EH (cell line): ENCODE measurements at regions not wholly inside any gene's neighbourhood (a gene's known extent, or its start where the extent isn't known, plus 50 kb on each side); places are given as distances from the start of the nearest gene placed in this dataset.
"Not testable (repeated sequence)": the region's sequence is repeated elsewhere in the genome, so short reads cannot be mapped to it uniquely, and the experiment has no call there.

Source experiments
- DNase-seq: peaks from one replicate; pipeline ENCODE4 v3.0.0-alpha.2; 2015; ENCODE audit warnings: low read depth

DNA sequence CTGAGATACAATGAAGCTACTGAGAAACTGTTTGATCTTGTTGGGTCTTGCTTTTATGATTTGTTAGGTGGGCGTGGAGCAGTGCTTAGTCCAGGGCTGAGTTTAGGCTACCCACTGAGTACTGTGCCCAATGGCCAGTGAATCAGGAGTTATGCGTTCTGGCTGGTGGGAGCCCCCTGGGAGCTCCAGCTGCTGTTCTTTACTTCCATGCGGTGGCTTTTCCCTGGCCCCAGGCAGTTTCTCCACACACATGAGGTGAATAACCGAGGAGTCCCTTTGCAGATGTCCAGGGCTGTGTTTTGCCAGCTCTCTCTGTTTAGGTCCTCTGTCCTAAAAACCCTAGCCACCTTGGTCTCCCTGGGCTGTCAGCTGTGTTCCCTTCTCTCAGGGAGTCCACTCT, 106.5 kb downstream of the KLF13 start:
- DNase-seq = no peak

DNA sequence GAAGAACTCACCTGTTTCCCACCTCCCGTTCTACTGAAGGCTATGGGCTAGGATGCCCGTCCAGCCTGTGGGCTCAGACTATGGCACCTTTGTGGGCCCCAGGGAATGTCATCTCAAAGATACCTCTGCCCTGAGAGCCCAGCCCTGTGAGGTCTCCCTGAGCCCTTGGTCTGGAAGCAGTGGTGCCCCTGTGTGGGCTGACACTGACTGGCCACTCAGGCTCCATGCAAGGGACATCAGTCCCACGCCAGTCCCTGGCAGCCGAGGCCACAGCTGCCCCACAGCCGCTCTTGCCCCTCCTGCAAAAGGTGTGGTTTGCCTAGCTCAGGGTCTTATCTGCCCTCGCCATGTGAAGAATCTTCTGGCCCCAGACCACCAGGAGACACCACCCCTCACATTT, 106.9 kb downstream of the KLF13 start:
- DNase-seq = no peak

DNA sequence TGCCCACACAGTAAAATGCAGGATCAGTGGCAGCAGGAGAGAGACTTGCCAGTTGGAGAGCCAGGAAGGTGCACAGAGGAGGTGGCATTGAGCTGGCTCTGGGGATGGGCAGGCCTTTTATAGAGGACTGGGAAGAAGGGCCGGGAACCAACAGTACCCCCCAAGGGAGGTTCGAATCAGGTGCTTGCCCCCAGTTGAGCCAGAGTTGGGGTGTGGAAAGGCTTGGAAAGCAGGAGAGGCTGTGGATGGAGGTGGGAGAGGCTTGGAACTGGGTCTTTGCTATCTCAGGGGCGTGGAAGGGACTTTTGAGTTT, 107.6 kb downstream of the KLF13 start:
- DNase-seq = no peak

DNA sequence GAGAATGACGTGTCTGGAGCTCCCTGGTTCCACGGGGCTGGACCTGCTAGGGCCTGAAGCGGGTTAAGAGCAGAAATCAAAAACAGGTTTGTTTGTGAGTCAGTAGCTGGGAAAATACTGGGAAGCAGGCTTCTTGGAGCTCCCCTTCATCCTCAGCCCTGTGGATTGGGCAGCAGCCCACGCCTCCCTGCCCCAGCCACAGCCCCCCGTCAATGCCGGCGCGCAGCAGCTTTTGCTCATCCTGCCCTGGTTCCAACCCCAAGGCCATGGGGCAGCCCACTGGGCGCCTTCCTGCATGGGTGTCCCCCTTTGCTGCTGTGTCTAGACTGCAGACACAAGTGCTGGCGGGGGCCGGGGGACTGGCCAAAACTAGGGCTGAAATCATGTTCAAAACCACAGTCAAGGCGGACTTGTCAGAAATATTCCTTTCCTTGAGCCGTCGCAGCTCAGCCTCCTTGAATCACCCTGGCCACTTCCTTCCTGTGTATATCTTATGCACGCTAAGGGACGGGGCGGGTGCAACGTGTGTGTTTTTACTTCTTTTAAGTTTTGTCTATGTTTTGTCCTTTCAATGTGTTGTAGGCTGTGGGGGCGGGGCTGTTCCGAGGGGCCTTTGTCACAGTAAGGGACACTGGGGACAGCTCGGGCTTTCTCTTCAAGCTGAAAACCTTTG, 108.1 kb downstream of the KLF13 start:
- peak; percentile 92 for DNase-seq

DNA sequence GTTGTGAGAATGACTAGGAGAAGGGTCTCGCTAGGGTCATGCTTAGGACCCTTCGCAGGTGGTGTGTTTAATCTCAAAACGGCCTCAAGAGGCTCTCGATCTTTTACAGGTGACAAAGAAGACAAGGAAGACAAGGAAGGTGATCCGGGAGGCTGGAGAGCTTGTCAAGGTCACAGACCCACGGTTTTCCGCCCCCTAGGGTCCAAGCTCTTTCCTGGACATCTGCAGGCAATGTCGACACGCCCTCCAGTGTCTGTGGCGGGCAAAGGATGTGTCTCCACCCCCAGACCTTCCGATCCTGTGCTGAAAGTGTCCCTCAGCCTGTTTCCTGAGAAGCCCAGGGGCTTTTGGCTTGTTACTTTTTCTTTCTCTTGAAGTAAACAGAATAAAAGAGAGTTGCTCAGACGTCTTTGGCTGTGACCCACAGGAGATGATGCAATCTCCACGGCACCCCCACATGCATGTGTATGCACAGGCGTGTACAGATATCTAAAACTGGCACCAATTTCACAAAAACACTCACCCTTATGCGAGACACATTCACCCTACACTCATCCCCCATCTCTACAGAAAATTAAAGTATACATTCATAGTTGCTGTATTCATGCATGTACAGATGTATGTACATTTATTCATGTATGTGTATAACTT, 108.8 kb downstream of the KLF13 start:
- peak; percentile 82 for DNase-seq

DNA sequence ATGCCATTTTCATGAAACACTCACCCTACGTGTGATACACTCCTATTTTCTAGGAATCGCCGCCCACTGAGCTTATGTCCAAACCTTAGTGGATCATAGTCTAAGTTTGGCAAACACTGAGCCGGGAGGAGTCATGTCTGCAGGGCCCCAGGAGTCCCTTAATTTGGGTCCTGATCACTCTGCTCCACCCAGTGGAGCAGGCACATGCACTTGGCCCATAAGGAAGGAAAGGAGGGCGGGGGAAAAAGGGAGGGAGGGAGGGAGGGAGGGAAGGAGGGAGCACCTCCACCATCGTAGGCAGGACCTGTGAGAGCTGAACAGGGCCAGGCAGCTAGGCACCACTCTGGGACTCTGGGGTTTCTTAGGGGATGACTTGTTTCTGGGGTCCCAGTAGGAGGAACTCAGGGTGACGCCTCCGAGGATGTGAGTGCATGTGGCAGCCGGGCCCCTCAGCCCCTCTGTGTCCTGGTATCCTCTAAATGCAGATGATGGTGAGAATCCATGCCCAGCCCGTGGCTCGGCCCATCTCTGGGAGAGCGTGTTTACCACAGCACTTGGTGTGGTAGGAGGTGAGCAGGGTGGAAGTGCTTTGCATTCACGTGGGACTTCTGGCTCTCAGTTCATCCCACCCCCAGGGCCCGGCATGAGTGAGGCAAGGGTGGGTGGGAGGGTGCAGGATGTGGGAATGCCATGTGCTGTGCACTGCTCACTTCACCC, 109.4 kb downstream of the KLF13 start:
- DNase-seq = no peak

DNA sequence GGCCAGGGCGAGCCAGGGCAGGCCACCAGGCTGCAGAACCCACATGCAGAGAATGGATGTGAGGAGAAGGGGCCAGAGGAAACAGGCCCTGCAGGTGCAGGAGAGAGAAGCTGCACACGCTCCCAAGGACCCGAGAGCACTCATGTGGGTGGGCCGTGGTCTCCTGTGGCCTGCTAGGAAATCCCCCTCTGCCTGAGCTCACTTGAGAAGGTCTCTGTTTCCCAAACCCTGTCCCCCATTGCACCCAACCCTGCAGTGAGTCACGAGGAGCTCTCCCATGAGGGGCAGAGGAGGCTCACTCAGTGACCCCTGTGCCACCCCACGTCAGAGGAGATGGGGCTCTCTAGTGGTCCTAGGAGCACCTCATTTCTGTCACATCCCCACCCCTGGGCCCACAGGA, 111.1 kb downstream of the KLF13 start:
- no peak for DNase-seq

DNA sequence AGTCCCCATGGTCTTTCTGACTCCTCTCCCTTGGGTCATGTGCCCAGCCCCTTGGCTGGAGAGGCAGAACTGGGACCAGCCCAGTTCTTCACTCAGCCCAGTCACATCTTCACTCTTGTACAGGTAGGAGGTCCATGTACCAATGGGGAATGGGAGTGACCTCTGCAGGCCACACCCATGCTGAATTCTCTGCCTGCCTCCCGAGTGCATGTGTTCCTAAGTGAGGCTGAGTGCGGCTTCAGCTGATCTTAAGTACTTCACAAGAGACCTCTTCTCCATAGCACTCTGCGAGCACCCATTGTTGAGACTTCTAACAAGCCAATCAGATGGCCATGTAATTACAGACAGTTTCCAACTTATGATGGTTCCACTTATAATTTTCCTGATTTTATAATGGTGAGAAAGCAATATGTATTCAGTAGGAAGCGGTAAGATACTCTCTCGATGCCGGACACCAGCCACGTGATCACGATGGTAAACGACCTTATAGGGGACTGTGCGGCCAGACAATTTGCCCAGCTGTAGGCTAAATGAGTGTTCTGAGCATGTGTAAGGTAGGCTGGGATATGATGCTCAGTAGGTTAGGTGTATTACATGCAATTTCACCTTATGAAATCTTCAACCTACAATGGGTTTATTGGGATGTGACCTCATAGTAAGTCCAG, 112.1 kb downstream of the KLF13 start:
- no peak for DNase-seq

DNA sequence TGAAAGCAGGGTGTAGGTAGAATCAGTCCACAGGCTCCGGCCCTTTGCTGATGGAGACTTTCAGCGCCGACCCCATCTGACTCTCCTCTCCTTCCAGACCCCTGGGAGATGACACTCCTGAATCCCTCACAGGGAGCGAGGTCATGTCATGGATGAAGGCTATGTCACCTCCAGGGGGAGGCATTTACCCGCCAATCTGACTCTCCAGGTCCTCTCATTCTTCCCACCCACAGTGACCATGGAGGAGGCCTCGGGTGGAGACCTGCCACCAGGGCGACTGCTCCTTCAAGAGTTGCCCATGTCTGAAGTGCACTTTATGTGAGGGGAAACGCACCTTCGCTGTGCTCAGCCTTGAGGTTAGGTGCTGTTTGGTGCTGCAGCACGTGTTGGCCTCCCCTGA, 112.7 kb downstream of the KLF13 start:
- peak; percentile 54 for DNase-seq

DNA sequence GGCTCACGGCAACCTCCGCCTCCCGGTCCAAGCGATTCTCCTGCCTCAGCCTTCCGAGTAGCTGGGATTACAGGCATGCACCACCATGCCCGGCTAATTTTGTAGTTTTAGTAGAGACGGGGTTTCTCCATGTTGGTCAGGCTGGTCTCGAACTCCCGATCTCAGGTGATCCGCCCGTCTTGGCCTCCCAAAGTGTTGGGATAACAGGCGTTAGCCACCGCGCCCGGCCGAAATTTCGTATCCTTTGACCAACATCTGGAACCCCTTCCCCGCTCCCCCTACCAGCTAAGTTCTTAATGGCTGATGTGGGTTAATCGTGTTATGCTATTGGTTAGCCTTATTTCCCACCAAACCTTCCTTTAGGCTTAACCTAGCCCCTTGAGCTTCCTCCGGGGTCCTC, 113.6 kb downstream of the KLF13 start:
- DNase-seq = not testable (repeated sequence)

DNA sequence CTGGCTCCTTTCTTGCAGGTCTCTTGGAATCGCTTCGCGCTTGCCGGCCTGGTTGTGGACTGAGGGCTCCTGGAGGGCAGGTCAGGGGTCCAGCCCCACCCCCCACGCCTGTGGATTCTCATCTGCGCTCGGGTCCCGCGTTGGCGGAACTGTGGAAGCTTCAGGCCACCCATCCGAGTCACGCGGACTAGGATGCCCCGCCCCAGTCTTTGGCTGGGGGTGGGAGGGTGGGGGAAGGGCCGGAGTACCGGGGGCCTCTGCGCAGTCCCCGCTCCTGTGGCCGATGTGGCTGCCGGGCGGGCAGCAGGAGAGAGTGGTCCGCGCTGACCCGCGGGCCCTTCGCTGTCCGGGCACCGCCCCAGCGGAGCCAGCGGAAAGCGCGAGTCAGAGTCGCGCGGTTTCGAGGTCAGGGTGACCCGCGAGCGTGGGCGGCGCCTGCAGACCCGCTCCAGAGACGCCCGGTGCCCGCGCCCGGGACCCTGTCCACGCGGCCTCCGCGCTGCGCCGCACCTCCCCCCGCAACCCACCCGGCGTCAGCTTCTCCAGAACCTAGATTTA, 114.2 kb downstream of the KLF13 start:
- DNase-seq = peak; percentile 49

DNA sequence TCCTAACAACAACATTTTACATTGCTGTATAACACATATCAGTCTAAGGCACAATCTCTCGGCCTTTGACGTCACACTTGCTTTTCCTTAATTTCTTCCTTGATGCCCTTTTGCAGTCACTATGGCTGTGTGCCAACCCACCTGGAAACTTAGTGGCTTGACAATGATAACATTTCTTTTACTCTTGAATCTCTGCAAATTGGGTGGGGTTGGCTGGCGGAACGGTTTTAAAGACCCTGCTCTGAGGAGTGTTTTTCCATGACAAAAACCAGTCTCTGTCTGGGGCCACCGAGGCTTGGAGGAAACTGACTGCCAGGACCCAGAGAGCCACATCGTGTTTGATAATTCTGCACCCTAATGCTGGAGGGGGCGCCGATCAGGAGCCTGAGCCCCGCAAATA, 115.6 kb downstream of the KLF13 start:
- DNase-seq = no peak

DNA sequence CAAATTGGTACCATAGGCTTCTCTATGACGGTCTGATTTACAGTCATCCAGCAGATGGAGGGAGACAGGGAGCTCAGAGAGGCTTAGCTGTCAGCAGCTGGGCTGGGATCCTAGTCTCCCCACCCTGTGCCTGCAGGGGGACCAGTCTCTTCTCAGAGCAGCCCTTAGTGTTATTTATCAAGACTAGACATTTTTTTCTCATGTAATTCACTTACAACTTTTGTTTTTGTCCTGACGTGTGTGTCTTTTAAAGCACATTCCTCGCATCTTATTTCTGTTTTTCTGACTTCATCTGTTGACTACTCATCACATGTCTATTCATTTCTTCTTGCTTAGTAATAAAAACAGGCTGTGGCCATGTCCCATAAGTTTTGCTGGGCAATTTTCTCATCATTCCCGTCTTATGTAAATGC, 116.1 kb downstream of the KLF13 start:
- DNase-seq = peak; percentile 97

DNA sequence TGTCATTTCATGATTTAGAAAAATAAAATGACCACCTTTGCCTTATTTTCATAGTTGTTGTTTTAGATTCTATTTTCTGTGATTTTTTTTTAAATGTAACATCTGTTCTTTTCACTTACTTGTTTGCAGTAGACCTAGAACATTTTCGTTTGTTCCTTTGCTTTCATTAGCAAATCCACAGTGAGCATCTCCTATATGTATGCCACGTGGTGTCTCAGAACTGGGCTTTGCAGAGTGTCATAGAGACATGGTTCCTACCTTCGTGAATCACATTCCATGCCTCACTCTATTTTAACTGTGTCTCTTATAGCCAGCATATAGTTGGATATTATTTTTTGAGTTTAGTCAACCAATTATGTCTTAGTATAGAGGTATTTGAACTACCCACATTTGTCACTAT, 118.2 kb downstream of the KLF13 start:
- no peak for DNase-seq

DNA sequence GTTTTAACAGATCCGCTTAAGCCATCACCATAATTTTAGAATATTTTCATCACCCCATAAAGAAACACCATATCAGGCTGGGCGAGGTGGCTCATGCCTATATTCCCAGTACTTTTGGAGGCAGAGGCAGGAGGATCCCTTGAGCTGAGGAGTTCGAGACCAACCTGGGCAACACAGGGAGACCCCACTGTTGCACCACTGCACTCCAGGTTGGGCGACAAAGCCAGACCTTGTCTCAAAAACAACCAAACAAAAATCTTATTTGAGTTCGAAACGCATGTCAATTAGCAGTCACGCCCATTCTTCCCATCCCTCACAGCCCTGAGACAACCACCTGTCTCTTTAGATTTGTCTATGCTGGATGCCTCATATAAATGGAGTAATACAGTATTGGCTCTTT, 119.9 kb downstream of the KLF13 start:
- DNase-seq = no peak

DNA sequence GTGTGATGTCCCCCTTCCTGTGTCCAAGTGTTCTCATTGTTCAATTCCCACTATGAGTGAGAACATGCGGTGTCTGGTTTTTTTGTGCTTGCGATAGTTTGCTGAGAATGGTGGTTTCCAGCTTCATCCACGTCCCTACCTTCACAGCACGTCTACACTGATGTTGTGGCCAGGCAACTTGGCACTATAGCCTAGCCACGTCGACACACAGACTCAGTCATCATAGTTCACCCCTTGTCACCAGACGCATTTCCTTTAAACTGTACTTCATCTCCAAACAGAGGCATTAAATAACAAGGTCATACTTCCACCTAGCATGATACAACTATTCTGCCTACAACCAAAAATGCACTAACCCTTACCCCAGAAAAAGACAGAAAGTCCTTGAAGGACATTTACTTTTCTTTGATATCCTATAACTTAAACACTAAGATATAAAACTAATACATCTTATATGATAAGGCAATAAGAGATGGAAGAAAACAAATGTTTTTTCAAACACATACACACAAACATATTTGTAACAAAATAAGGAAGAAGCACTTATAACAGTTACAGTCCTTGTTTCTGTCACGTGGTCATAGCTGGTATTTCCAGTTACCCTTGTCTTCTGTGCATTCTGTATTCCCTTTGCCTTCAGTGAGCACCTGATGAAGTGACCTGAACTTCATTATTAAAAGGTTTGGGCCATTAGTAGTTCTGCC, 121.4 kb downstream of the KLF13 start:
- DNase-seq = no peak

DNA sequence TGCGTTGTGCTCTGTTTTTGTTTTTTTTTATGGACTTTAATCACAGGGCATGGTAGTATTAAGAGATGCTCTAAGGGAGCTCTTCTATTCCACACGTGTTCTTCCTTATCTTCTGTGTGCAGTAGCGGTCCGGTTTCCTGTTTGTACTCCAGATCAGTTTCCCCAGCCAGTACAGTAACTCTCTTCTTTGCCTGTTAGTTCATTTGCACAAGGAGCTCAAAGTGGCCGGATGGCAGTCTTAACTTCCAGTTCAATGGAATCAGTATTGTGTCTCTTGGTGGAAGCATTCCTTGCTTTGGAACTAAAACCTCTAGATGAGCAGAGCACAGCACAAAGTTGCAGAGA, 122.0 kb downstream of the KLF13 start:
- no peak for DNase-seq

DNA sequence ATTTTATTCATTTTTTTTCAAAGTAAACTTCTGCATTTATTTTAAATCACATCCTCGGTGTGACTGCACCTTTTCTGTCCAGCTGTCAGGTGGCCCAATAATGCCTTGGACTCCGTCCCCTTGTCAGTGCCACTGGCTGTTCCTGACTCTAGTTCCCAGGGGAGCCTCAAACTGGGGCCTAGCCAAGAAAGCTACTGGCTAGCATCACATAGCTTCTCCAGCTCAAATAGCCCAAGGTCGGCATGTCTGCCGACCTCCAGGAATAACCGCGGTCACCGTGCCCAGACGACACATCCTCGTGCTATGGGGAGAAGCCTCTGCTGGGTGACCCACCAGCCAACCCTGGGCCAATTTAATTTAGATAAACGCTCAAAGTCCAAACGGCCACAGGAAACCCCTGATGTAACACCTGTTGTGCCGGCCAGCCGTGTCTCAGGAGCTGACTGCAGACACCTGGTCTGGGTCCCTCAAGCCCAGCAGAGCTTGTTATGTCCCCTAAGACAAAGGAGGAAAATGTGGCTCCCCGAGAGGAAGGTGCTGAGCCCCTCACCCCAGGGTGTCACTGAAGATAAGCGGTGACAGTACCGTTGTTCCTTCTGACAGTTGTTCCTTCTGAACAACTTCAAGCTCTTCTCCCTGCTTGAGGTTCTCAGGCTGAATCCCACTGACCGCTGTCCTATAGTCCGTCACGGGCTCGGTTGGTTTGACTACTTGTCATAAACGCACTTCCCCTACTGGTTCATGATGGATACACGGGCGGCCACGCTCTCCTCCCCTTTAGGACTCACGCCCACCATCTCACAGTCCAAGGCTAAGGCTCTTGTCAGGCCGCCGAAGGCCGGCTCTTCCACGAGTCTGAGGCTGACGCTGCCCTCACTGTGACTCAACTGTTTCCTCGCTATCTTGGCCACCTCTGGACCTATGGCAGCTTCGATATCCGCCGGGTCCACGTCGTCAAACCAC, 126.2 kb downstream of the KLF13 start:
- DNase-seq = no peak

DNA sequence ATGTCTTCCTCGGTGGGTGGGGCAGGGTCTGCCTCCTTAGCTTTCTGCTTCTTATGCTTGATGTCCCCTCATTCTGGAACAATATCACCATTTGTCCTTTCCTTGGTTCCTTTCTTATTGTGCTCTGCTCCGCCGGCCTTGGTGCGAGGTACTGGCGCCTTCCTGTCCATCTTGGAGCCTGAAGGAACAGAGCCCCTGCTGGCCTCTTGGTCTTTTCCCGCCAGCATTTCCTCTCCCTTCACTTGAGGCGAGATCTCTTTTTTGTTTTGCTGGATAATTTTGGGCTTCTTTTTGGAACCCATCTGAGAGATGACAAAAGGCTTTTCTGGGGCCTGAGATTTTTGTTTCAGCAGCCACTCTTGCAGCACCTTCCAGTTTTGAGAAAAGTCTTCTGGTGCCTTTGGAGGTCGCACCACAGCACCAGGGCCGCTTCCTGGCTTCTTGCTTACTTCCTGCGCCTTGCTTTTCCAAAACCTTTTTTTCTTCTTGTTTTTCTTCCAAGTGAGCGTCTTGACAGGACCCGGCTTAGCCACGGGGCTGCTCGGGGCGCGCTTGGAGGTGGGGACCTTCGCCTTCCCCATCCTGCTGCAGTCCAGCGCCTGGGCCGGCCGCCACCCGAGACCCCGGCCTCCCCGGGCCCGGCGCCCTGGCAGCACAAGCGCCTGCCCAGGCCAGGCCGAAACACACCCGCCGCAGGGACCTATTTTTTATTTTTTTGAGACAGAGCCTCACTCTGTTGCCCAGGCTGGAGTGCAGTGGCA, 127.1 kb downstream of the KLF13 start:
- no peak for DNase-seq

DNA sequence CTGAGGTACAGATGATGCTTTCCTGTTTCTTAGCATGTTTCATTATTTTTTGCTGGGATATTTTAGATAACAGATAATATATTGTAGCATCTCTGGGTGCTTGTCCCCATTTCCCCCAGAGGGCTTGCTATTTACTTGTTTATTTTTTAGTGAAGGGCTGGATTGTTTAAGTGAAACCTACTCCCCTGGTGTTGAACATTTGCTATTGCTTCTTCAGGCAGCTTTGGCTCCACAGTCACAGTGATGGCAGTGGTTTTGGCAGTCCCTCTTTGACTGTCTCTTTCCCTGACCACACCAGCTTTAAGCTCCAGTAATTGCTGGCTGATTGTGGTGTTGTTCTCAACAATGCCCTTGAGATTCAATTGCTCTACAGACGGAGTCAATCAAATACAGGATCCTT, 128.9 kb downstream of the KLF13 start:
- no peak for DNase-seq
